Spleen (tissue), 11 donors: ENCODE measurements at regions not wholly inside any gene's neighbourhood (a gene's known extent, or its start where the extent isn't known, plus 50 kb on each side); places are given as distances from the start of the nearest gene placed in this dataset.

Experiments used
- DNase-seq: peaks from one replicate; pipeline ENCODE4 v3.0.0-alpha.2; 2020
- H3K27ac ChIP-seq, 8 donors: fragments of 200-600 bp; sonication (generic) in 7 of 8; 1 replicate in 4 of 8; 2 replicates in 4 of 8; pipeline versions ENCODE4 v1.5.0 to v1.8.0; 2016 to 2021; ENCODE audit warnings: inconsistent platforms in 4 of 8, mild to moderate bottlenecking in 4 of 8, moderate library complexity in 1 of 8
- H3K27me3 ChIP-seq, 7 donors: fragments of 200-600 bp; sonication (generic) in 6 of 7; replicated peaks in 1 of 7; 1 replicate in 4 of 7; 2 replicates in 3 of 7; pipeline versions ENCODE4 v1.5.0 to v1.8.0; 2016 to 2021; ENCODE audit warnings: inconsistent platforms in 3 of 7, mild to moderate bottlenecking in 1 of 7
- H3K36me3 ChIP-seq, 6 donors: fragments of 200-600 bp; sonication (generic) in 5 of 6; 1 replicate in 4 of 6; 2 replicates in 2 of 6; pipeline versions ENCODE4 v1.5.0 to v1.8.0; 2016 to 2021; ENCODE audit warnings: inconsistent platforms in 2 of 6
- H3K4me1 ChIP-seq, 6 donors: fragments of 200-600 bp; sonication (generic) in 5 of 6; 1 replicate in 3 of 6; 2 replicates in 3 of 6; pipeline versions ENCODE4 v1.5.0 to v1.8.0; 2016 to 2021; ENCODE audit warnings: inconsistent platforms in 3 of 6
- H3K4me3 ChIP-seq, 8 donors: fragments of 200-600 bp; sonication (generic) in 7 of 8; 1 replicate in 4 of 8; 2 replicates in 4 of 8; pipeline versions ENCODE4 v1.5.0 to v1.8.0; 2016 to 2021; ENCODE audit warnings: inconsistent platforms in 4 of 8, mild to moderate bottlenecking in 4 of 8, moderate library complexity in 2 of 8
- H3K9me3 ChIP-seq, 8 donors: fragments of 200-600 bp; sonication (generic) in 7 of 8; 1 replicate in 4 of 8; 2 replicates in 4 of 8; pipeline versions ENCODE4 v1.5.0 to v1.8.0; 2016 to 2021; ENCODE audit warnings: inconsistent platforms in 4 of 8
- POLR2A ChIP-seq, 3 donors: fragments of 450-650 bp; IDR thresholded peaks; one replicate each; pipeline ENCODE4 v1.5.1; 2017; ENCODE audit warnings: antibody characterized with exemption in 3 of 3, mild to moderate bottlenecking in 1 of 3
- POLR2AphosphoS5 ChIP-seq, 3 donors: sonication (generic); formaldehyde crosslinking; IDR thresholded peaks; one replicate each; pipeline ENCODE4 v1.5.1; 2017; ENCODE audit warnings: antibody characterized with exemption in 3 of 3
- WGBS, 5 donors: extraction: QIAGEN DNeasy Blood & Tissue Kit in 3 of 5; methylation state at CpG; one replicate each; pipeline versions ENCODE4 v1.1.5 to v1.1.7; 2013 to 2018; 5-methylcytosine and 5-hydroxymethylcytosine counted together
- intact Hi-C: fragments of 100-400 bp; cut with DNase I; formaldehyde crosslinking; loops from one replicate; pipeline ENCODE4 v1.15.0; 2023; ENCODE audit warnings: low total_unique reads
- TF ChIP-seq, protein P1 (sequence below), 11 experiments: fragments of 200-600 bp in 7 of 11; fragments of 450-650 bp in 4 of 11; sonication (generic) in 4 of 11; IDR thresholded peaks in 8 of 11; conservative IDR thresholded peaks in 3 of 11; 1 replicate in 7 of 11; 2 replicates in 4 of 11; pipeline versions ENCODE4 v1.4.0 to v1.8.0; 2016 to 2021; ENCODE audit warnings: antibody characterized with exemption in 11 of 11, inconsistent platforms in 4 of 11, mild to moderate bottlenecking in 1 of 11
- donor health status: healthy with polysubstance abuse.
- donor health status: DM: no; HTN: no; CAD: no; lungs with moderate emphysema.
- donor health status: DM: no; HTN: no; CAD: no.
- donor health status: Bipolar disorder and iron deficiency.
- donor health status: healthy.
- donor health status: DM: no; HTN: no; CAD: no.
- donor health status: DM: yes; HTN: yes; CAD: no.

DNA sequence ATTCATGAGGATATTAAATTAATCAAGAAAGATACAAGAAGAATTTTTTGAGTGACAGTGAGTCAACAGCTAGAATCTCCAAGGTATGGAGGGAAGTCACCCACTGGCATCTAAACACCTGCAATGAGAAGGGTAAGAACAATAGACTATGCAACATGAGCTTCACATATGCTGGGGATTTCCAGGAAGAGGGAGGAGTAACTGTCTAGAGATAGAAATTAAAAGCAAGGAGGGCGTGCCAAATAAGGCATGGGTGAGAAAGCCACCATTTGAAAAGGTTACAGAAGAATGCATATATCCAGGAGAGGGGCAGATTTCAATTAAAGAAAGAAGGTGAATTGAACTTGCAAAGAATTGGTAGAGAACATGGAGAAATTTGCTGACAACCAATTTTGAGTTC is 365.7 kb downstream of the GPR37 start:
- H3K27me3 ChIP-seq = no peaks in the 10 kb centered on the region
- no peak overlapping the region for H3K27ac ChIP-seq
- no peak for TF ChIP-seq POLR2AphosphoS5 (IDR thresholded peaks at IDR 0.05)
- TF ChIP-seq, protein P1, sequence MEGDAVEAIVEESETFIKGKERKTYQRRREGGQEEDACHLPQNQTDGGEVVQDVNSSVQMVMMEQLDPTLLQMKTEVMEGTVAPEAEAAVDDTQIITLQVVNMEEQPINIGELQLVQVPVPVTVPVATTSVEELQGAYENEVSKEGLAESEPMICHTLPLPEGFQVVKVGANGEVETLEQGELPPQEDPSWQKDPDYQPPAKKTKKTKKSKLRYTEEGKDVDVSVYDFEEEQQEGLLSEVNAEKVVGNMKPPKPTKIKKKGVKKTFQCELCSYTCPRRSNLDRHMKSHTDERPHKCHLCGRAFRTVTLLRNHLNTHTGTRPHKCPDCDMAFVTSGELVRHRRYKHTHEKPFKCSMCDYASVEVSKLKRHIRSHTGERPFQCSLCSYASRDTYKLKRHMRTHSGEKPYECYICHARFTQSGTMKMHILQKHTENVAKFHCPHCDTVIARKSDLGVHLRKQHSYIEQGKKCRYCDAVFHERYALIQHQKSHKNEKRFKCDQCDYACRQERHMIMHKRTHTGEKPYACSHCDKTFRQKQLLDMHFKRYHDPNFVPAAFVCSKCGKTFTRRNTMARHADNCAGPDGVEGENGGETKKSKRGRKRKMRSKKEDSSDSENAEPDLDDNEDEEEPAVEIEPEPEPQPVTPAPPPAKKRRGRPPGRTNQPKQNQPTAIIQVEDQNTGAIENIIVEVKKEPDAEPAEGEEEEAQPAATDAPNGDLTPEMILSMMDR (IDR thresholded peaks at IDR 0.05 in 8 of 11, conservative IDR thresholded peaks at IDR 0.05 in 3 of 11) = no peak
- no peak for TF ChIP-seq POLR2A (IDR thresholded peaks at IDR 0.05)
- no peaks in the 10 kb centered on the region for H3K4me1 ChIP-seq
- H3K36me3 ChIP-seq = no peaks in the 10 kb centered on the region
- peaks cover 0 to 5% (median 0%) of the 10 kb centered on the region in 8 donors for H3K9me3 ChIP-seq
- intact Hi-C loops = no loop called here
- no peak overlapping the region for H3K4me3 ChIP-seq
- no peak for DNase-seq
- 75 to 85% (median 80%) methylated on average over 1 of the region's 1 CpG for WGBS, 5 donors

DNA sequence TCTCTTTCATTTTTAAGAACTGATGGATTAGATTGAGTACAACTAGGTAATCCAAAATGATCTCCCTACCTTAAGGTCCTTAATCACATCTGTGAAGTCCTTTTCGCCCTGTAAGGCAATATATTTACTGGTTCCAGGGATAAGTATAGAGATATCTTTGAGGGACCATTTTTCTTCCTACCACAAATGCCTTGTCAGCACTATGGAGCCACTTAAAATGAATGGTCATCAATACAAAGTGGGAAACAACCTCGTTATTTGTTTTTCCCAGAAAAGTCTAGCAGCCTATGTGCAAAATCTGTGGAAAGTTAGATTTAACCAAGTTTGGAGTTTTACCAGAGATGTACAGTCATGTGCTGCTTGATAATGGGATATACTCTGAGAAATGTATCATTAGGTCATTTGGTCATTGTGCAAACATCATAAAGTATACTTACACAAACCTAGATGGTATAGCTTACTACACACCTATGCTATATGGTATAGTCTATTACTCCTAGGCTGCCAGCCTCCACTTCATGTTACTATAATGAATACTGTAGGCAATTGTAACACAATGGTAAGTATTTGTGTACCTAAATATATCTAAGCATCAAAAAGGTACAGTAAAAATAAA is 366.2 kb upstream of the TMEM229A start:
- Histone ChIP-seq H3K27me3 (no peaks in the 10 kb centered on the region), H3K4me3 (no peak overlapping the region), H3K36me3 (no peaks in the 10 kb centered on the region), H3K4me1 (no peaks in the 10 kb centered on the region), H3K9me3 (peaks cover 0 to 5% (median 0%) of the 10 kb centered on the region in 8 donors), H3K27ac (no peak overlapping the region)
- no peak for DNase-seq
- intact Hi-C loops = no loop called here
- 71 to 85% (median 77%) methylated on average over 2 of the region's 2 CpGs for WGBS, 5 donors
- TF ChIP-seq, protein P1 (IDR thresholded peaks at IDR 0.05 in 8 of 11, conservative IDR thresholded peaks at IDR 0.05 in 3 of 11) = no peak
- TF ChIP-seq POLR2A (IDR thresholded peaks at IDR 0.05) (no peak), POLR2AphosphoS5 (IDR thresholded peaks at IDR 0.05) (no peak)

DNA sequence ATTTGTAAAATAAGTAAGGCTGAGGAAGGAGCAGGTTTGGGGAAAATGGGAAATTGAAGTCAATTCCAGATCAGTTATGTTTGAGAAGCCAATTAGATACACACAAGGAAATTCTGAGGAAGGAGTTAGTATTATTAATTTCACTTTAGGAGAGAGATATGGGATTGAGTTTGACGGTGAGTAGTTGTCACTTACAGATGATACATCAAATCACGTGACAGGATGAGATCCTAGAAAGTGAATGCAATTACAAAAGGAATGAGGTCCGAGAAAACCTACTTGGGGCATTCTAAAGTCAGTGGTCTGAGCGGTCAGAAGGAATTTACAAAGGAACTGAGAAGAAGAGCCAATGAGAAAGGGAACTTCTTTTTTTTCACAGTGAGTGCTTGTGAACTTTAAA is 364.3 kb upstream of the TMEM229A start:
- Histone ChIP-seq H3K36me3 (no peaks in the 10 kb centered on the region), H3K9me3 (peaks cover 0 to 5% (median 0%) of the 10 kb centered on the region in 8 donors), H3K4me3 (no peak overlapping the region), H3K27me3 (no peaks in the 10 kb centered on the region), H3K27ac (no peak overlapping the region), H3K4me1 (no peaks in the 10 kb centered on the region)
- 66 to 79% (median 72%) methylated on average over 4 of the region's 4 CpGs for WGBS, 5 donors
- TF ChIP-seq POLR2A (IDR thresholded peaks at IDR 0.05) (no peak), POLR2AphosphoS5 (IDR thresholded peaks at IDR 0.05) (no peak)
- TF ChIP-seq, protein P1 (IDR thresholded peaks at IDR 0.05 in 8 of 11, conservative IDR thresholded peaks at IDR 0.05 in 3 of 11) = no peak
- no peak for DNase-seq
- intact Hi-C loops = no loop called here

DNA sequence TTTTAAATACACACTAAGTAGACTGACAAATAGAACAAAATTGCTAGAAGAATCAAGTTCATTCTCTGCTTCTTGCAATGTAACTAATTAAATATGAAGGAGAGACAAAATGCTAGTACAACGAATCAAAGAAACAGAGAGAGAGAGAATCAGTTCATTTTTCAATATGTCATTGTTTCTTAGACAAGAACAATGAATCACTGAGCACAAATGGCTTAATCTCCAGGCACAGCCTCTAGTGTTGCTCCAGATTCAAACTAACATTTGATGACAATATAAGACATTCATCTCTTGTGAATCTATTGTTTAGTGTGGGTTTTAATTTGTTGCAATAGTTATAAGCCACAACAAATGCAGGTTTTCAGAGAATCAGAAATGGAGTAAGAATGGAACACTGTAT is 357.4 kb upstream of the TMEM229A start:
- H3K9me3 ChIP-seq = no peaks in the 10 kb centered on the region
- no peak overlapping the region for H3K4me3 ChIP-seq
- TF ChIP-seq POLR2AphosphoS5 (IDR thresholded peaks at IDR 0.05) (no peak), POLR2A (IDR thresholded peaks at IDR 0.05) (no peak)
- TF ChIP-seq, protein P1 (IDR thresholded peaks at IDR 0.05 in 8 of 11, conservative IDR thresholded peaks at IDR 0.05 in 3 of 11) = no peak
- no peaks in the 10 kb centered on the region for H3K36me3 ChIP-seq
- DNase-seq = no peak
- H3K4me1 ChIP-seq = no peaks in the 10 kb centered on the region
- H3K27ac ChIP-seq = no peak overlapping the region
- intact Hi-C loops = no loop called here
- WGBS, 5 donors = 32 to 63% (median 55%) methylated on average over 1 of the region's 1 CpG
- H3K27me3 ChIP-seq = no peaks in the 10 kb centered on the region
